SK-N-SH (cell line): ENCODE measurements at regions not wholly inside any gene's neighbourhood (a gene's known extent, or its start where the extent isn't known, plus 50 kb on each side); places are given as distances from the start of the nearest gene placed in this dataset.

Experiments
- CTCF ChIP-seq: fragments of 200-600 bp; sonication (generic); IDR thresholded peaks from 2 replicates; pipeline ENCODE4 v1.6.1; 2017; ENCODE audit warnings: antibody characterized with exemption, mild to moderate bottlenecking, moderate library complexity
- EP300 ChIP-seq, 2 experiments: IDR thresholded peaks; 2 replicates each; pipeline versions ENCODE4 v1.4.0 to v1.6.1; 2012; ENCODE audit warnings: borderline replicate concordance in 1 of 2, low read depth in 1 of 2, low read length in 1 of 2
- EZH2phosphoT487 ChIP-seq: fragments of 200-600 bp; sonication (generic); IDR thresholded peaks from 2 replicates; pipeline ENCODE4 v1.6.1; 2017; ENCODE audit warnings: low read depth, mixed run types, mild to moderate bottlenecking, antibody characterized with exemption, moderate library complexity, borderline replicate concordance
- FOXJ3 ChIP-seq: sonication (generic); formaldehyde crosslinking; IDR thresholded peaks from 2 replicates; pipeline ENCODE4 v1.5.1; 2020; ENCODE audit warnings: mild to moderate bottlenecking, missing genetic modification reagents
- MAX ChIP-seq: IDR thresholded peaks from 2 replicates; pipeline ENCODE4 v1.4.0; 2012; ENCODE audit warnings: low read depth
- NRF1 ChIP-seq: IDR thresholded peaks from 2 replicates; pipeline ENCODE4 v1.6.1; 2012; ENCODE audit warnings: low read depth, mild to moderate bottlenecking, low read length
- REST ChIP-seq: IDR thresholded peaks from 2 replicates; pipeline ENCODE4 v1.6.1; 2012; ENCODE audit warnings: mild to moderate bottlenecking, low read depth, low read length, moderate library complexity
- TAF1 ChIP-seq: IDR thresholded peaks from 2 replicates; pipeline ENCODE4 v1.6.1; 2012; ENCODE audit warnings: low read depth, mild to moderate bottlenecking, low read length, moderate library complexity, borderline replicate concordance
- USF2 ChIP-seq: fragments of 150-350 bp; IDR thresholded peaks from 2 replicates; pipeline ENCODE4 v1.6.1; 2017; ENCODE audit warnings: antibody characterized with exemption, low read length, low read depth, borderline replicate concordance
- ZBTB33 ChIP-seq: IDR thresholded peaks from 2 replicates; pipeline ENCODE4 v1.4.0; 2012; ENCODE audit warnings: low read depth, borderline replicate concordance

- TF ChIP-seq CTCF (no peak), EZH2phosphoT487 (no peak), EP300 (IDR thresholded peaks at IDR 0.05; ENCODE audit: borderline replicate concordance in 1 of 2, low read depth in 1 of 2, low read length in 1 of 2) (no peak), FOXJ3 (CRISPR knock-in tag) (no peak), TAF1 (no peak), NRF1 (no peak), REST (no peak), MAX (no peak), ZBTB33 (no peak), USF2 (no peak)
Measured at GRCh38 chr12:60844101-60844500, 1248.3 kb downstream of the SLC16A7 start.
